ENCODE measurements at regions not wholly inside any gene's neighbourhood (a gene's known extent, or its start where the extent isn't known, plus 50 kb on each side); places are given as distances from the start of the nearest gene placed in this dataset.

DNA sequence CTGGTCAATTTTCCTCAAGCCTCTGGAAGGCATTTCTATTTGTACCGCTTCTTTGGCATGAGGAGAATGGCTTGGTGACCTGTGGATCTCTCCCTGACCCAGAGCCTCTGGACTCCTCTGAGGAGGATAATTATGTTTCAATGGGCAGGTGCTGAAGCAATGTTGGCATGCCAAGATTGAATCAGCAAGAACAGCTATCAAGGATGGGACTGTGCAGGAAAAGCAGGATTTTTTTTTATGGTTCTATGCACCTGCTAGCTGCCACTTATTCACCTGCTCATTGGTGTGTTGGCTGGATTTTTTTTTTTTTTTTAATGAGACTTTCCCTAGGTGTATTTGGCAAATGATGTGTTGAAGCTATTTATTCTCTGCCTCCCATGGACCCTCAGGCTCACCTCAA lies 821.2 kb downstream of the RPA4 start:
- intact Hi-C loops (cut with DNase I), result no loop called here
- H3K9ac ChIP-seq (ENCODE audit: low read length in 3 of 3), result no peak overlapping the region
- FAIRE-seq (no peak), DNase-seq (no peak)
- H3K27ac ChIP-seq (ENCODE audit: low read depth in 2 of 2, low read length in 2 of 2), result no peak overlapping the region
- no peaks in the 10 kb centered on the region for H3K9me3 ChIP-seq (ENCODE audit: control insufficient read depth in 2 of 3, insufficient read depth in 1 of 3, low read length in 3 of 3)
- H3K36me3 ChIP-seq (ENCODE audit: control insufficient read depth in 2 of 3, insufficient read depth in 3 of 3, low read length in 3 of 3), result no peaks in the 10 kb centered on the region
- no peaks in the 10 kb centered on the region for H3K27me3 ChIP-seq (ENCODE audit: control insufficient read depth, insufficient read depth, low read length)
- TF ChIP-seq, protein P1, sequence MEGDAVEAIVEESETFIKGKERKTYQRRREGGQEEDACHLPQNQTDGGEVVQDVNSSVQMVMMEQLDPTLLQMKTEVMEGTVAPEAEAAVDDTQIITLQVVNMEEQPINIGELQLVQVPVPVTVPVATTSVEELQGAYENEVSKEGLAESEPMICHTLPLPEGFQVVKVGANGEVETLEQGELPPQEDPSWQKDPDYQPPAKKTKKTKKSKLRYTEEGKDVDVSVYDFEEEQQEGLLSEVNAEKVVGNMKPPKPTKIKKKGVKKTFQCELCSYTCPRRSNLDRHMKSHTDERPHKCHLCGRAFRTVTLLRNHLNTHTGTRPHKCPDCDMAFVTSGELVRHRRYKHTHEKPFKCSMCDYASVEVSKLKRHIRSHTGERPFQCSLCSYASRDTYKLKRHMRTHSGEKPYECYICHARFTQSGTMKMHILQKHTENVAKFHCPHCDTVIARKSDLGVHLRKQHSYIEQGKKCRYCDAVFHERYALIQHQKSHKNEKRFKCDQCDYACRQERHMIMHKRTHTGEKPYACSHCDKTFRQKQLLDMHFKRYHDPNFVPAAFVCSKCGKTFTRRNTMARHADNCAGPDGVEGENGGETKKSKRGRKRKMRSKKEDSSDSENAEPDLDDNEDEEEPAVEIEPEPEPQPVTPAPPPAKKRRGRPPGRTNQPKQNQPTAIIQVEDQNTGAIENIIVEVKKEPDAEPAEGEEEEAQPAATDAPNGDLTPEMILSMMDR (IDR thresholded peaks at IDR 0.05; ENCODE audit: borderline replicate concordance, extremely low read depth, insufficient read depth), result no peak
- H3K4me1 ChIP-seq (ENCODE audit: control insufficient read depth in 2 of 3, insufficient read depth in 2 of 3, low read depth in 1 of 3, low read length in 3 of 3), result no peaks in the 10 kb centered on the region
- H3K4me3 ChIP-seq (ENCODE audit: low read length in 3 of 3), result no peak overlapping the region

DNA sequence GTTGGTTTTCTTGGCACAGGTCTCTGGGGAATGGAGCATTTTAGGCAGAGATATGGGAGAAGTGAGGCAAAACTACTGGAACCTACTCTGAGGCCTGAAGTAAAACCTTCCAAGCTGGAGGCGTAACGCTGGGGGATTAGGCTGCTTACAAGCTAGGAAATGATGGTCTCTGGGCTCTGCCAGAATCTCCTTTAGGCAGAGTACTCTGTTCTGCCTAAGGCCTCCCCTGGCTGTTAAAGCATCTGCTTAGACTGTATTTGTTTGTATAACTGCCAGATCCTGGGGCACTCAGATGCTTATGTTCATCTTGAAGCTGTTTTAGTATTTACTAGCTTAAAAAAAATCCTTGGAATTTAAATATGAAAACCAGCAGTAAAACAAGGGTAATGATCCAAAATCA lies 822.2 kb downstream of the RPA4 start:
- no peak overlapping the region for H3K9ac ChIP-seq (ENCODE audit: low read length in 3 of 3)
- no peaks in the 10 kb centered on the region for H3K27me3 ChIP-seq (ENCODE audit: control insufficient read depth, insufficient read depth, low read length)
- H3K4me1 ChIP-seq (ENCODE audit: control insufficient read depth in 2 of 3, insufficient read depth in 2 of 3, low read depth in 1 of 3, low read length in 3 of 3), result no peaks in the 10 kb centered on the region
- TF ChIP-seq, protein P1 (IDR thresholded peaks at IDR 0.05; ENCODE audit: borderline replicate concordance, extremely low read depth, insufficient read depth), result no peak
- DNase-seq (no peak), FAIRE-seq (no peak)
- no peaks in the 10 kb centered on the region for H3K36me3 ChIP-seq (ENCODE audit: control insufficient read depth in 2 of 3, insufficient read depth in 3 of 3, low read length in 3 of 3)
- H3K4me3 ChIP-seq (ENCODE audit: low read length in 3 of 3), result no peak overlapping the region
- no peak overlapping the region for H3K27ac ChIP-seq (ENCODE audit: low read depth in 2 of 2, low read length in 2 of 2)
- H3K9me3 ChIP-seq (ENCODE audit: control insufficient read depth in 2 of 3, insufficient read depth in 1 of 3, low read length in 3 of 3), result no peaks in the 10 kb centered on the region
- intact Hi-C loops (cut with DNase I), result no loop called here

DNA sequence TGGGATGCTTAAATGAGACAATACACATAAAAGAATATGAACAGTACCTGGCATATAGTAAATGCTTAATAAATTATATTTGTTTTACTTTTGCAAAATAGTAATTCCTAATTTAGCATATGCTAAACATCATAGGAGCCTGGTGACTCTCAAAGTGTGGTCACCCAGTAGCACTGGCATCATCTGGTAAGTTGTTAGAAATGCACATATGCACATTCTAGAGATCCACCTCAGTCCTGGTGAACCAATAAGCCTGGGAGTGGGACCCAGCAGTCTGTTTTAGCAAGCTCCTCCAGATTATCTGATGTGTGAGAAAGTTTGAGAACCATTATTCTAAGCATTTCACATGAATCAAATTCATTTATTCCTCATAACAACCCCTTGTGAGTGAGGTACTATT lies 830.4 kb downstream of the RPA4 start:
- H3K4me3 ChIP-seq (ENCODE audit: low read length in 3 of 3), result no peak overlapping the region
- H3K27ac ChIP-seq (ENCODE audit: low read depth in 2 of 2, low read length in 2 of 2), result no peak overlapping the region
- H3K9ac ChIP-seq (ENCODE audit: low read length in 3 of 3), result no peak overlapping the region
- TF ChIP-seq, protein P1 (IDR thresholded peaks at IDR 0.05; ENCODE audit: borderline replicate concordance, extremely low read depth, insufficient read depth), result no peak
- DNase-seq (no peak), FAIRE-seq (no peak)
- intact Hi-C loops (cut with DNase I), result no loop called here
- no peaks in the 10 kb centered on the region for H3K36me3 ChIP-seq (ENCODE audit: control insufficient read depth in 2 of 3, insufficient read depth in 3 of 3, low read length in 3 of 3)
- H3K4me1 ChIP-seq (ENCODE audit: control insufficient read depth in 2 of 3, insufficient read depth in 2 of 3, low read depth in 1 of 3, low read length in 3 of 3), result no peaks in the 10 kb centered on the region
- H3K9me3 ChIP-seq (ENCODE audit: control insufficient read depth in 2 of 3, insufficient read depth in 1 of 3, low read length in 3 of 3), result no peaks in the 10 kb centered on the region
- no peaks in the 10 kb centered on the region for H3K27me3 ChIP-seq (ENCODE audit: control insufficient read depth, insufficient read depth, low read length)

DNA sequence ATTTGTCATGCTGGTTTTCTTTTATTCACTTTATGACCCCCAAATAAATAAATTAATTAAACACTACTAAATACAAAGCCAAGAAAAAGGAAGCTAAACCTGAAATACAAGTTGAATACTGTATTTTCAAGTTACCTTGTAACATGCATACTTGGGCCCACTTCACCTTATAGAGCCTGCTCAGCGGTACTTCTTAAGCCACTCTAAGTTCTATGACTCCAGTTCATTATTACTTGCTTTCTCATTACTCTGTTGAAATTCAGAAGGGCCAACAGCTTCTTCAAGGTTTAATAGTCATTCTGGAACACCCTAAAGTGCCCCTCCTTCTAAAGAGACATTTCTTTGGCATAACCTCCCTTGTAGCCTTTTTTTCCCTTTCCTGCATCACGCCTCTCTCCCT lies 844.5 kb downstream of the RPA4 start:
- intact Hi-C loops (cut with DNase I), result no loop called here
- no peak for FAIRE-seq
- Histone ChIP-seq H3K36me3 (ENCODE audit: control insufficient read depth in 2 of 3, insufficient read depth in 3 of 3, low read length in 3 of 3) (no peaks in the 10 kb centered on the region), H3K4me1 (ENCODE audit: control insufficient read depth in 2 of 3, insufficient read depth in 2 of 3, low read depth in 1 of 3, low read length in 3 of 3) (no peaks in the 10 kb centered on the region), H3K4me3 (ENCODE audit: low read length in 3 of 3) (no peak overlapping the region), H3K9ac (ENCODE audit: low read length in 3 of 3) (no peak overlapping the region), H3K27me3 (ENCODE audit: control insufficient read depth, insufficient read depth, low read length) (no peaks in the 10 kb centered on the region), H3K9me3 (ENCODE audit: control insufficient read depth in 2 of 3, insufficient read depth in 1 of 3, low read length in 3 of 3) (no peaks in the 10 kb centered on the region), H3K27ac (ENCODE audit: low read depth in 2 of 2, low read length in 2 of 2) (no peak overlapping the region)
- TF ChIP-seq, protein P1 (IDR thresholded peaks at IDR 0.05; ENCODE audit: borderline replicate concordance, extremely low read depth, insufficient read depth), result no peak
- no peak for DNase-seq

All from kidney (tissue), 13 donors.